A549 (cell line): ENCODE measurements at regions not wholly inside any gene's neighbourhood (a gene's known extent, or its start where the extent isn't known, plus 50 kb on each side); places are given as distances from the start of the nearest gene placed in this dataset.

ENCODE experiments used
- ATAC-seq, 2 experiments: fragments of 200-7000 bp in 1 of 2; fragments of >200 bp in 1 of 2; cut with Nextera tagmentation in 1 of 2; cut with Tn5 transposase in 1 of 2; 3 replicates each; pipeline versions ENCODE4 v1.8.0 to v1.9.1; 2018 to 2020; ENCODE audit warnings: mild to moderate bottlenecking in 1 of 2, moderate library complexity in 1 of 2
- CTCF ChIA-PET: fragments of 300-600 bp; sonication (Branson Sonifier 250); formaldehyde crosslinking; extraction: SDS; loops from one replicate; lab custom pipeline; 2021; ENCODE audit warnings: antibody characterized with exemption, inconsistent platforms; lab: Yijun Ruan, JAX
- POLR2A ChIA-PET: fragments of 350-600 bp; formaldehyde crosslinking; extraction: SDS; loops from one replicate; lab custom pipeline; 2021; ENCODE audit warnings: antibody characterized with exemption, inconsistent platforms; lab: Yijun Ruan, JAX
- DNase-seq, 2 experiments: peaks; one replicate each; pipeline versions ENCODE4 v3.0.0 to v3.0.0-alpha.2; 2011 to 2016; ENCODE audit warnings: low read depth in 1 of 2, low spot score in 1 of 2
- FAIRE-seq: peaks from 2 replicates; lab custom pipeline; 2011; peaks lifted over from hg19 to GRCh38; lab: Jason Lieb, UNC
- H3K27ac ChIP-seq, 2 experiments: fragments of >200 bp; sonication (Bioruptor Twin); formaldehyde crosslinking; 3 replicates each; pipeline ENCODE4 v1.5.1; 2016 to 2017
- H3K4me1 ChIP-seq: fragments of >200 bp; sonication (Bioruptor Twin); formaldehyde crosslinking; 3 replicates; pipeline ENCODE4 v1.6.1; 2016
- H3K4me2 ChIP-seq: fragments of >200 bp; sonication (Bioruptor Twin); formaldehyde crosslinking; 3 replicates; pipeline ENCODE4 v1.6.1; 2016
- H3K4me3 ChIP-seq: fragments of >200 bp; sonication (Bioruptor Twin); formaldehyde crosslinking; 3 replicates; pipeline ENCODE4 v1.5.1; 2016
- H3K9me3 ChIP-seq: fragments of >200 bp; sonication (Bioruptor Twin); formaldehyde crosslinking; 3 replicates; pipeline ENCODE4 v1.6.1; 2016
- CBX8 ChIP-seq: fragments of 200-600 bp; sonication (generic); IDR thresholded peaks from 2 replicates; pipeline ENCODE4 v1.6.1; 2016
- CEBPB ChIP-seq, 2 experiments: fragments of >200 bp in 1 of 2; sonication (Bioruptor Twin) in 1 of 2; formaldehyde crosslinking in 1 of 2; IDR thresholded peaks; 2 replicates each; pipeline ENCODE4 v1.6.1; 2012 to 2016
- FOXS1 ChIP-seq: fragments of 250-450 bp; sonication (Bioruptor Pico); IDR thresholded peaks from 2 replicates; pipeline ENCODE4 v1.5.0; 2020; ENCODE audit warnings: mild to moderate bottlenecking, moderate library complexity
- GATA3 ChIP-seq: IDR thresholded peaks from 2 replicates; pipeline ENCODE4 v1.6.1; 2012; ENCODE audit warnings: borderline replicate concordance
- NPAS2 ChIP-seq: fragments of 250-450 bp; sonication (Bioruptor Pico); IDR thresholded peaks from 2 replicates; pipeline ENCODE4 v1.8.0; 2022; ENCODE audit warnings: mild to moderate bottlenecking, moderate library complexity, borderline replicate concordance
- POLR2A ChIP-seq: IDR thresholded peaks from 2 replicates; pipeline ENCODE4 v1.6.1; 2012; ENCODE audit warnings: mild to moderate bottlenecking, low read length
- RAD21 ChIP-seq, 2 experiments: fragments of >200 bp in 1 of 2; sonication (Bioruptor Twin) in 1 of 2; formaldehyde crosslinking in 1 of 2; IDR thresholded peaks in 1 of 2; conservative IDR thresholded peaks in 1 of 2; 2 replicates in 1 of 2; 3 replicates in 1 of 2; pipeline ENCODE4 v1.6.1; 2012 to 2018; ENCODE audit warnings: inconsistent platforms in 1 of 2
- RARB ChIP-seq: fragments of 250-450 bp; sonication (Bioruptor Pico); IDR thresholded peaks from 2 replicates; pipeline ENCODE4 v1.8.0; 2021; ENCODE audit warnings: mild to moderate bottlenecking, moderate library complexity
- RNF2 ChIP-seq: fragments of 200-600 bp; sonication (generic); IDR thresholded peaks from 2 replicates; pipeline ENCODE4 v1.6.1; 2016; ENCODE audit warnings: low read depth, mild to moderate bottlenecking, antibody characterized with exemption, moderate library complexity, borderline replicate concordance
- ZFP36 ChIP-seq: fragments of 450-650 bp; IDR thresholded peaks from 2 replicates; pipeline ENCODE4 v1.6.1; 2014; ENCODE audit warnings: borderline replicate concordance; ENCODE audit not compliant: partially characterized antibody
- WGBS: methylation state at CpG from one replicate; pipeline ENCODE4 v1.1.6; 2017; ENCODE audit errors: missing lambda C conversion rate; 5-methylcytosine and 5-hydroxymethylcytosine counted together
- TF ChIP-seq, protein P1 (sequence below): IDR thresholded peaks from 2 replicates; pipeline ENCODE4 v1.6.1; 2012
- TF ChIP-seq, protein P2 (sequence below): fragments of >200 bp; sonication (Bioruptor Twin); formaldehyde crosslinking; IDR thresholded peaks from 2 replicates; pipeline ENCODE4 v1.6.1; 2016
- TF ChIP-seq, protein P3 (sequence below): fragments of 200-600 bp; sonication (generic); IDR thresholded peaks from 2 replicates; pipeline ENCODE4 v1.6.1; 2016; ENCODE audit warnings: antibody characterized with exemption, mild to moderate bottlenecking, moderate library complexity
- TF ChIP-seq, protein P4 (sequence below): fragments of 250-450 bp; sonication (Bioruptor Pico); IDR thresholded peaks from 2 replicates; pipeline ENCODE4 v1.5.0; 2020; ENCODE audit warnings: low read depth, mild to moderate bottlenecking, moderate library complexity
- TF ChIP-seq, protein P5 (sequence below): fragments of 450-650 bp; IDR thresholded peaks from 2 replicates; pipeline ENCODE4 v1.6.1; 2014; ENCODE audit warnings: antibody characterized with exemption

DNA sequence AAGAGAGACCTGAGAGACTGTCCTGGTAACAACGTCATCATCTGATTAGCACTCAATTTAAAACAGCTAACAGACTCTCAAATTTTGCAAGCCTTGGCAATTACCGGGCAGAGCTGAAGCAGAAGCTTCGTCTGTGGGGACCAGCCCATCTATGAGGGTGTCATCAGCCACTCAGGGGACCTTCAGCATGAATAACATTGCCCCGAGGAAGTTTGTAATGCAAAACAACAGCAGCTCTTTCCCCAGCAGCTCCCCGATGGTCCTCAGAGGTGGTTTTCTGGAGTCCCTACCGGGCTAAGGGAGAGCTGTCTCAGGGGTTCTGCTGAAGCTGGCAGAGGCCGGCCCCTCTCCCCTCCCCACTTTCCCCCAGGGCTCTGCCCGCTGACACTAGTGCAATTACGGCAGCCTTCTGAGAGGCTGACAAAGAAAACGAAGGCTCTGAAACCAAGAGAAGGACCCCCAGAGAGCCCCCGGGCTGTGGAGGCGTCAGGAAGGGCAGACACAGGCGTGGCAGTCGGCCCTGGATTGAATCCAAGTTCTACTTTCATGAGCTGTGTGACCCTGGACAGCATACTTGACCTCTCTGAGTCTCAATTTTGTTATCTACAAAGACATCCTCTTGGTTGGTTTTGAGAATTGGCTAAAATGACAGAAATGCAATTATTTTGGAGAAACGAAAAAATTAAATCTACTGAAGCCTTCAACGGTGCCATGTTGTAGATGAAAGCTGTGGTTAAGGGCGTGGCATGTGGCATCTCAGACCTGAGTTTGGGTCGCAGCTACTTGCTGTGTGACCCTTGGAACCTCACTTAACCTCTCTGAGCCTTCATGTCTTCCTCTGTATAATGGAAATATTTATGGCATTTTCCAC, 102.1 kb upstream of the TLE3 start:
- TF ChIP-seq FOXS1 = no peak
- TF ChIP-seq, protein P1, sequence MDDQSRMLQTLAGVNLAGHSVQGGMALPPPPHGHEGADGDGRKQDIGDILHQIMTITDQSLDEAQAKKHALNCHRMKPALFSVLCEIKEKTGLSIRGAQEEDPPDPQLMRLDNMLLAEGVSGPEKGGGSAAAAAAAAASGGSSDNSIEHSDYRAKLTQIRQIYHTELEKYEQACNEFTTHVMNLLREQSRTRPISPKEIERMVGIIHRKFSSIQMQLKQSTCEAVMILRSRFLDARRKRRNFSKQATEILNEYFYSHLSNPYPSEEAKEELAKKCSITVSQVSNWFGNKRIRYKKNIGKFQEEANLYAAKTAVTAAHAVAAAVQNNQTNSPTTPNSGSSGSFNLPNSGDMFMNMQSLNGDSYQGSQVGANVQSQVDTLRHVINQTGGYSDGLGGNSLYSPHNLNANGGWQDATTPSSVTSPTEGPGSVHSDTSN = no peak
- TF ChIP-seq ZFP36 = peak; percentile 30
- no peaks in the 10 kb centered on the region for H3K9me3 ChIP-seq
- peaks cover 9% of the 10 kb centered on the region; the same call in 2 of the 3 replicates for H3K4me1 ChIP-seq
- no peak overlapping the region for H3K27ac ChIP-seq
- FAIRE-seq (no peak), DNase-seq (no peak), ATAC-seq (no peak)
- 58% methylated on average over 17 of the region's 18 CpGs for WGBS
- CTCF ChIA-PET = no interaction called here
- H3K4me3 ChIP-seq = no peak overlapping the region
- POLR2A ChIA-PET = no interaction called here
- H3K4me2 ChIP-seq = no peak overlapping the region

DNA sequence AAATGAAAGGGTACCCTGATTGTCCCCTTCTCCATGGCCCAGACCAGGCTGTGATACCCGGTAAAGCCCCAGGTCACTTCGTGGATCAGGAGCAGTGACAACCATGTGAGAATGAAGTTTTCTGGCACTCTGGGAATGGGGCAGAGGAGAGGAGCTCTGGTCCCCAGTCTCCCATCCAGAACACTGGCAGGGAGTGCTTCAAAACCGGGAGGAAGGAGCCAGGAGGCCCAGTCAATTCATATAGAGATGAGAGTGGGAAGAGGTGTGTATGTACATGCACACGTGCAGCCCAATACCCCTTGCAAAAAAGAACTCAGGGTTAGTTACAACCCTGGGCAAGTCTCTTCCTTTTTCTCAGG, 101.4 kb upstream of the TLE3 start:
- H3K4me2 ChIP-seq = no peak overlapping the region
- H3K4me3 ChIP-seq = no peak overlapping the region
- WGBS = 66% methylated on average over 4 of the region's 4 CpGs
- H3K9me3 ChIP-seq = no peaks in the 10 kb centered on the region
- no peak for ATAC-seq
- POLR2A ChIA-PET = no interaction called here
- DNase-seq = no peak
- TF ChIP-seq RNF2 (no peak), ZFP36 (no peak), GATA3 (no peak), RARB (no peak), NPAS2 (CRISPR knock-in tag) (no peak), CBX8 (no peak), CEBPB (IDR thresholded peaks at IDR 0.05) (no peak), POLR2A (no peak), RAD21 (conservative IDR thresholded peaks at IDR 0.05 in 1 of 2, IDR thresholded peaks at IDR 0.05 in 1 of 2) (no peak)
- TF ChIP-seq, protein P2, sequence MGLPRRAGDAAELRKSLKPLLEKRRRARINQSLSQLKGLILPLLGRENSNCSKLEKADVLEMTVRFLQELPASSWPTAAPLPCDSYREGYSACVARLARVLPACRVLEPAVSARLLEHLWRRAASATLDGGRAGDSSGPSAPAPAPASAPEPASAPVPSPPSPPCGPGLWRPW = no peak
- TF ChIP-seq, protein P3, sequence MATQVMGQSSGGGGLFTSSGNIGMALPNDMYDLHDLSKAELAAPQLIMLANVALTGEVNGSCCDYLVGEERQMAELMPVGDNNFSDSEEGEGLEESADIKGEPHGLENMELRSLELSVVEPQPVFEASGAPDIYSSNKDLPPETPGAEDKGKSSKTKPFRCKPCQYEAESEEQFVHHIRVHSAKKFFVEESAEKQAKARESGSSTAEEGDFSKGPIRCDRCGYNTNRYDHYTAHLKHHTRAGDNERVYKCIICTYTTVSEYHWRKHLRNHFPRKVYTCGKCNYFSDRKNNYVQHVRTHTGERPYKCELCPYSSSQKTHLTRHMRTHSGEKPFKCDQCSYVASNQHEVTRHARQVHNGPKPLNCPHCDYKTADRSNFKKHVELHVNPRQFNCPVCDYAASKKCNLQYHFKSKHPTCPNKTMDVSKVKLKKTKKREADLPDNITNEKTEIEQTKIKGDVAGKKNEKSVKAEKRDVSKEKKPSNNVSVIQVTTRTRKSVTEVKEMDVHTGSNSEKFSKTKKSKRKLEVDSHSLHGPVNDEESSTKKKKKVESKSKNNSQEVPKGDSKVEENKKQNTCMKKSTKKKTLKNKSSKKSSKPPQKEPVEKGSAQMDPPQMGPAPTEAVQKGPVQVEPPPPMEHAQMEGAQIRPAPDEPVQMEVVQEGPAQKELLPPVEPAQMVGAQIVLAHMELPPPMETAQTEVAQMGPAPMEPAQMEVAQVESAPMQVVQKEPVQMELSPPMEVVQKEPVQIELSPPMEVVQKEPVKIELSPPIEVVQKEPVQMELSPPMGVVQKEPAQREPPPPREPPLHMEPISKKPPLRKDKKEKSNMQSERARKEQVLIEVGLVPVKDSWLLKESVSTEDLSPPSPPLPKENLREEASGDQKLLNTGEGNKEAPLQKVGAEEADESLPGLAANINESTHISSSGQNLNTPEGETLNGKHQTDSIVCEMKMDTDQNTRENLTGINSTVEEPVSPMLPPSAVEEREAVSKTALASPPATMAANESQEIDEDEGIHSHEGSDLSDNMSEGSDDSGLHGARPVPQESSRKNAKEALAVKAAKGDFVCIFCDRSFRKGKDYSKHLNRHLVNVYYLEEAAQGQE = no peak
- TF ChIP-seq, protein P4, sequence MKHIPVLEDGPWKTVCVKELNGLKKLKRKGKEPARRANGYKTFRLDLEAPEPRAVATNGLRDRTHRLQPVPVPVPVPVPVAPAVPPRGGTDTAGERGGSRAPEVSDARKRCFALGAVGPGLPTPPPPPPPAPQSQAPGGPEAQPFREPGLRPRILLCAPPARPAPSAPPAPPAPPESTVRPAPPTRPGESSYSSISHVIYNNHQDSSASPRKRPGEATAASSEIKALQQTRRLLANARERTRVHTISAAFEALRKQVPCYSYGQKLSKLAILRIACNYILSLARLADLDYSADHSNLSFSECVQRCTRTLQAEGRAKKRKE (CRISPR knock-in tag) = no peak
- CTCF ChIA-PET = no interaction called here
- no peak overlapping the region for H3K27ac ChIP-seq
- FAIRE-seq = no peak
- peaks cover 9% of the 10 kb centered on the region; the same call in 2 of the 3 replicates for H3K4me1 ChIP-seq

DNA sequence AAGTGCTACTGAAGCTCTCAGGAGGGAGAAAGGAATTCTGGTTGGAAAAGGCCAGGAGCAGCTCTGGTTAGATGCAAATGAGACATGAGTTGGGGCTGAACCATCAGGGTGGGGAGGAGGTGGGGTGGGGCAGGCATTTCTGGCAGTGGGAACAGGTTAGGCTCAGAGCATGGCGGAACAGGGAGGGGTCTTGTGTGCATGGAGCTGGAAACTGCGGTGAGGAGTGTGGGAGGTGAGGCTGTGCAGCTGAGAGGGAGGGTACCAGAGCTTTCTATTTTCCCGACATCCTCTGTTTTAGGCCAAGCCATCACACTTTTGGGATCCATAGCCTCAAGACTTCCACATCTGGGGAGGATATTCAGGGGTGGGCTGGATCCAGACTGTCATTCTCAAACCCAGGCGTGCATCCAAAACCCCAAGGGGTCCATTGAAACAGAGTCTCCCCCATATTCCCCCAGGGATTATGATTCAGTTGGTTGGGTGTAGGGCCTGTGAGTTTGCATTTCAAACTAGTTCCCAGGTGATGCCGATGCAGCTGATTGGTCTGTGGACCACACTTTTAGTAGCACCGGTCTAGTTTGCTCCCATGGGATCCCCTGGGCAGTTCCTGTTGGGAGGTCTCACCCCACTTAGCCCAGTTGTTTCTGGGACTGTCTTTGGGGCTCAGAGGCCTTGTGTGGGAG, 100.9 kb upstream of the TLE3 start:
- FAIRE-seq (no peak), ATAC-seq (no peak), DNase-seq (no peak)
- Histone ChIP-seq H3K4me2 (no peak overlapping the region), H3K27ac (no peak overlapping the region), H3K4me3 (no peak overlapping the region), H3K4me1 (peaks cover 9% of the 10 kb centered on the region; the same call in 2 of the 3 replicates), H3K9me3 (no peaks in the 10 kb centered on the region)
- POLR2A ChIA-PET = no interaction called here
- CTCF ChIA-PET = interaction anchor here (1.2 kb wide), 1 partner anchor 9 kb away, joined by 4 read pairs; no protein-coding TSS in a partner anchor
- TF ChIP-seq, protein P5, sequence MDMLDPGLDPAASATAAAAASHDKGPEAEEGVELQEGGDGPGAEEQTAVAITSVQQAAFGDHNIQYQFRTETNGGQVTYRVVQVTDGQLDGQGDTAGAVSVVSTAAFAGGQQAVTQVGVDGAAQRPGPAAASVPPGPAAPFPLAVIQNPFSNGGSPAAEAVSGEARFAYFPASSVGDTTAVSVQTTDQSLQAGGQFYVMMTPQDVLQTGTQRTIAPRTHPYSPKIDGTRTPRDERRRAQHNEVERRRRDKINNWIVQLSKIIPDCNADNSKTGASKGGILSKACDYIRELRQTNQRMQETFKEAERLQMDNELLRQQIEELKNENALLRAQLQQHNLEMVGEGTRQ = no peak
- 93% methylated on average over 6 of the region's 6 CpGs for WGBS
